C4-2B (cell line): ENCODE measurements at regions not wholly inside any gene's neighbourhood (a gene's known extent, or its start where the extent isn't known, plus 50 kb on each side); places are given as distances from the start of the nearest gene placed in this dataset.
"Not testable (repeated sequence)": the region's sequence is repeated elsewhere in the genome, so short reads cannot be mapped to it uniquely, and the experiment has no call there.

Experiments used
- H3K27ac ChIP-seq: fragments of 450-650 bp; 2 replicates; pipeline ENCODE4 v1.5.1; 2017
- ZFX ChIP-seq: fragments of 450-650 bp; IDR thresholded peaks from 2 replicates; pipeline ENCODE4 v1.6.1; 2017
- TF ChIP-seq, protein P1 (sequence below): fragments of 450-650 bp; conservative IDR thresholded peaks from 2 replicates; pipeline ENCODE4 v1.5.1; 2017; ENCODE audit warnings: mild to moderate bottlenecking

DNA sequence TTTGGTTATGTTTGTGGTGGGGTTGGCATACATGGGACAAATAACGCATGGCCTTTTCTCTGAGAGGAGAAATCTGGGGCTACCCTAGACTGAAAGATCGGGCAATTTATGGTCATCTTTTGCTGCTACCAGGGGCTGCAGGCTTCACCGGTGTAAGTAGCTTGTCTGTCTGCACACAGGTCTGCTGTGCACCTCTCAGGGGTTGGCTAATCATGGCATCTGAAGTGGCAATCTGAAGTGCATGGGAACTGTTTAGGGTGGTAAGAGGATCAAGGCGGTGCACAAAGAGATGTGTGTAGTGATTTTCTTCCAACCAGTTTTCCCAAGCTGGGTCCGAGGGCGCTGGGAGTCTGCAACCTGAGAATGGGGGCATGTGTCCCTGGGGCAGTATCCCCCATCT, 141.3 kb downstream of the EMP1 start:
- TF ChIP-seq, protein P1, sequence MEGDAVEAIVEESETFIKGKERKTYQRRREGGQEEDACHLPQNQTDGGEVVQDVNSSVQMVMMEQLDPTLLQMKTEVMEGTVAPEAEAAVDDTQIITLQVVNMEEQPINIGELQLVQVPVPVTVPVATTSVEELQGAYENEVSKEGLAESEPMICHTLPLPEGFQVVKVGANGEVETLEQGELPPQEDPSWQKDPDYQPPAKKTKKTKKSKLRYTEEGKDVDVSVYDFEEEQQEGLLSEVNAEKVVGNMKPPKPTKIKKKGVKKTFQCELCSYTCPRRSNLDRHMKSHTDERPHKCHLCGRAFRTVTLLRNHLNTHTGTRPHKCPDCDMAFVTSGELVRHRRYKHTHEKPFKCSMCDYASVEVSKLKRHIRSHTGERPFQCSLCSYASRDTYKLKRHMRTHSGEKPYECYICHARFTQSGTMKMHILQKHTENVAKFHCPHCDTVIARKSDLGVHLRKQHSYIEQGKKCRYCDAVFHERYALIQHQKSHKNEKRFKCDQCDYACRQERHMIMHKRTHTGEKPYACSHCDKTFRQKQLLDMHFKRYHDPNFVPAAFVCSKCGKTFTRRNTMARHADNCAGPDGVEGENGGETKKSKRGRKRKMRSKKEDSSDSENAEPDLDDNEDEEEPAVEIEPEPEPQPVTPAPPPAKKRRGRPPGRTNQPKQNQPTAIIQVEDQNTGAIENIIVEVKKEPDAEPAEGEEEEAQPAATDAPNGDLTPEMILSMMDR, result no peak
- TF ChIP-seq ZFX, result no peak

DNA sequence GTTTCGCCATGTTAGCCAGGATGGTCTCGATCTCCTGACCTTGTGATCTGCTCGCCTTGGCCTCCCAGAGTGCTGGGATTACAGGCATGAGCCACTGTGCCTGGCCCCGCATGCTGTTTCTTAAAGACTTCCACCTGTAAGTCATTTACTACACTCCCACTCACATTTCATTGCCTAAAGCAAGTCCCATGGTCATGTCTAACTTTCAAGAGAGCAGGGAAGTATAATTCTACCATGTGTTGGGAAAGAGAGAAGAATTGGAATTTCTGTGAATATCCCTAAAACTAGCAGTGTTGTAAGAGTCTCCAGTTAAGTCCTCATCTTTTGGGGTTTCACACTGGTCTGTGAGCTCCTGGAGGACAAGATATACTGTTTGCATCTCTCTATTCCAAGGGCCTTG, 139.7 kb downstream of the EMP1 start:
- H3K27ac ChIP-seq, result no peak overlapping the region
- no peak for TF ChIP-seq ZFX
- TF ChIP-seq, protein P1, result no peak

More for the DNA sequence above, 141.3 kb downstream of the EMP1 start:
- no peak overlapping the region for H3K27ac ChIP-seq

DNA sequence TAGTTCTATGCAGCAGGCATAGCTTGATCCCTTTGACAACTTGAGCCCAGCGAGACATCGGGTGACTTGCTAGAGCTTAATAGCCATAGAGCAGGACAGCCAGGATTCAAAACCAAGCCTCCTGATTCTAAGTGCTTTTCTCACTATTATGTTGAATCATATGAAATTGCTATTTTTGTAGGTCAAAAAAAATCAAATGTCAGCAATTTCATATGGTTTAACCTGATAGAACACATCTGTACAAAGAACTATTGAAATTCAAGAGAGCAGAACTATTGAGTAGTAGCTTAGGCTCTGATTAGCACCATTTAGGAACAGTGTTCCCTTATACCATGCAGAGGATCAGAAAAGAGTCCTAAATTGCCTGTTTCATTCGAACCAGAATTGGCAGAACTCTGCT, 132.0 kb downstream of the EMP1 start:
- no peak overlapping the region for H3K27ac ChIP-seq
- no peak for TF ChIP-seq ZFX
- TF ChIP-seq, protein P1, result no peak

DNA sequence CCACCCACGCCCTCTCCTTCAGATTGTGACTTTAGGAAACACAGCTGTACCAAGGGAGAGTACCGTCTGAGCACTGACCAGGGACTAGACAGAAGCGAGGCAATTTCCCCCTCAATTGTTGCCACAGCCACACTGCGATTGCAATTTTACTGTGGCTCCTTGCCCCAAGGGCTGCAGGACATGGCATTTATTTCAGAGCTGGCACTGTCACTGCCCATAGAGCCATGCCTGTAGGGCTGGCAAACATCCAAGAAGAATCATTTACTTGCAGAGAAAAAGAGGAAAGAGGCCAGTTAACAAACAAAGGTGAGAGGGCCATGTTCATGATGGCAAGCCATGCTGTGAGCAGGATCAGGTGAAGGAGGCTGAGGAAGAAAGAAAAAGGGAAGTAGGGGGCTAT, 129.6 kb downstream of the EMP1 start:
- H3K27ac ChIP-seq, result no peak overlapping the region
- TF ChIP-seq ZFX, result no peak
- TF ChIP-seq, protein P1, result no peak

DNA sequence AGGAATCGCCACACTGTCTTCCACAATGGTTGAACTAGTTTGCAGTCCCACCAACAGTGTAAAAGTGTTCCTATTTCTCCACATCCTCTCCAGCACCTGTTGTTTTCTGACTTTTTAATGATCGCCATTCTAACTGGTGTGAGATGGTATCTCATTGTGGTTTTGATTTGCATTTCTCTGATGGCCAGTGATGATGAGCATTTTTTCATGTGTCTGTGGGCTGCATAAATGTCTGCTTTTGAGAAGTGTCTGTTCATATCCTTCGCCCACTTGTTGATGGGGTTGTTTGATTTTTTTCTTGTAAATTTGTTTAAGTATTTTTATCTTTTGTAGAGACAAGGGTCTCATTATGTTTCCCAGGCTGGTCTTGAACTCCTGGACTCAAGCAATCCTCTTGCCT, 128.5 kb downstream of the EMP1 start:
- H3K27ac ChIP-seq, result not testable (repeated sequence)

DNA sequence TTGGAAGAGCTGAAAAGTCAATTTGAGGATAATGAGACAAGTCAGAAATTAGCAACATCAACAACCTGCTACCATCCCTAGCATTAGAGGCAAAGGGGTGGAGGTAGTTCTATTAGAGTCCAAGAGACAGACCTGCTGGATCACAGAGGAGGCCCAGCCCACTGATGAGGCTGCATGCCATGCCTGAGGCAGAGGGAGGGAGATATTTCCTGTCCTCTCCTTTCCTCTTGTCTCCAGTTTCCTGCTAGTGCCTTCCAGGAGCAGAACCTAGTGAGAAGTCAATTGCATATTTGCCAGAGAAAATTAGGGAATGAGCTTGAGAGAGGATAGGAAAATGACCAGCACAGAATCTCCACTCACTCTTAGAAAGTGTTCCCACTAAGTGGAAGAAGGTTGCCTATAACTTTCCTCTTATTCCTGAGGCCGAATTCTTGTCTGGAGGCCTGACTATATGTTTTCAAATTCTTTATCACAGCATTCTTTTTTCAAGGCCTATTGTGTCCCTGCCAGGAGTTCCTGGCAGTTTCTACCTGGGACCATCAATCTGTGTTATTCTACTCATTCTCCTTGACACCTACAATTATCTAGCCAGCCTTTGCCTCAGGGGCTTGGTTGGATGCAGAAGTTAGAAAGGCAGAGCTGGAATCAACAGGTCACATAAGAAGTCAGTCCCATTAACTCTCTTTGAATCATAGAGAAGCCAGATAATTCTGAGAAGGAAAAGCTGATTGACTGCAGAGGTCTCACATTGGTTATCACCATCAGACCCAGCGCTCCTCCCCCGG, 121.9 kb downstream of the EMP1 start:
- no peak for TF ChIP-seq ZFX
- TF ChIP-seq, protein P1, result no peak
- no peak overlapping the region for H3K27ac ChIP-seq

DNA sequence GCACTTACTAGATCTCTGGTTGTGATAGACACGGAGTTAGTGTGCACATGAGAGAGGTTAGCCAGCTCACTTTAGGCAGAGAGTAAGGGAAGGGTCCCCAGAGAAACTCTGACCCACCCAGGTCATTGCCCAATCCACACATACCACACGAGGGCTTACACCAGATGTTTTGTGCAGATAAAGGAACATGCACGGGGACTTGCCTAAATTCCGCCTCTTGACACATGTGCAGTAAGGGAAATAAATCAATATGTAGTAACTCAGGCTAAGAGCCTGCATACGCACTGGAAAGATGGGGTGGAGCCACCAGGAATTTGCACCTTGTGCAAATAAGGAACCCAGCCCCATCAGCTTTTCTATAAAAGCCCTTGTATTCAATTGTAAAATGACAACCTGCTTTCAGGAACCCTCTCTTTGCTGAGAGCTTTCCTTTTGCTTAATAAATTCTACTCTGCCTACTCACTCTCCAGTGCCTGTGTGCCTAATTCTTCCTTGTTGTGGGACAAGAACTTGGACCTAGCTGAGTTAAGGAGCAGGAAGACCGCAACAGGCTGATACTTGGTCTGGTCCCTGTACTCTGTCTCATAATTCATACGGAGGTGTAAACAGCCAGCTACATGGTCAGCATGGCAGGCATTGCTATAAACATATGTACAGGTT, 120.2 kb downstream of the EMP1 start:
- H3K27ac ChIP-seq, result no peak overlapping the region
- TF ChIP-seq, protein P1, result no peak
- no peak for TF ChIP-seq ZFX
